IMR-90 (cell line): ENCODE measurements at regions not wholly inside any gene's neighbourhood (a gene's known extent, or its start where the extent isn't known, plus 50 kb on each side); places are given as distances from the start of the nearest gene placed in this dataset.

ENCODE experiments used
- ATAC-seq: fragments of 200-7000 bp; cut with Tn5 transposase; 2 replicates; pipeline ENCODE4 v1.9.1; 2020; ENCODE audit warnings: low read depth, mild to moderate bottlenecking, moderate library complexity
- BruUV-seq: library from RNA; stranded (reverse); fragments of 400-500 nt; replicated peaks from 2 replicates; lab custom pipeline; 2021; lab: Mats Ljungman, UMichigan
- CTCF ChIA-PET: fragments of 300-600 bp; formaldehyde crosslinking; extraction: SDS; loops from one replicate; lab custom pipeline; 2021; ENCODE audit warnings: antibody characterized with exemption; lab: Yijun Ruan, JAX
- POLR2A ChIA-PET: fragments of 300-600 bp; sonication (Branson Sonifier 250); formaldehyde crosslinking; loops from one replicate; lab custom pipeline; 2022; ENCODE audit warnings: antibody characterized with exemption; ENCODE audit not compliant: unreplicated experiment; lab: Charles Lee
- DNase-seq: peaks from one replicate; pipeline ENCODE4 v3.0.0; 2013
- H2AFZ ChIP-seq: replicated peaks from 2 replicates; pipeline ENCODE3; 2013; ENCODE audit warnings: low read length, mild to moderate bottlenecking; ENCODE audit not compliant: poor library complexity
- H2AK5ac ChIP-seq: 2 replicates; pipeline ENCODE4 v1.6.1; 2013; ENCODE audit warnings: low read depth, low read length, inconsistent platforms
- H2AK9ac ChIP-seq: replicated peaks from 2 replicates; pipeline ENCODE3; 2013; ENCODE audit warnings: mild to moderate bottlenecking, low read depth, low read length, moderate library complexity; ENCODE audit not compliant: poor library complexity
- H2BK120ac ChIP-seq: 2 replicates; pipeline ENCODE4 v1.6.1; 2013; ENCODE audit warnings: low read depth, low read length, inconsistent platforms
- H2BK15ac ChIP-seq: 3 replicates; pipeline ENCODE4 v1.6.1; 2013; ENCODE audit warnings: low read depth, low read length, inconsistent platforms
- H2BK20ac ChIP-seq: 2 replicates; pipeline ENCODE4 v1.6.1; 2013; ENCODE audit warnings: low read depth, mild to moderate bottlenecking, inconsistent platforms, low read length, moderate library complexity
- H2BK5ac ChIP-seq: 2 replicates; pipeline ENCODE4 v1.6.1; 2013; ENCODE audit warnings: mild to moderate bottlenecking, low read depth, low read length, inconsistent platforms; ENCODE audit not compliant: poor library complexity, severe bottlenecking
- H3K14ac ChIP-seq: replicated peaks from 2 replicates; pipeline ENCODE4 v1.6.1; 2013; ENCODE audit warnings: low read depth, low read length, inconsistent platforms
- H3K18ac ChIP-seq: 2 replicates; pipeline ENCODE4 v1.6.1; 2013; ENCODE audit warnings: low read depth, low read length, control low read depth
- H3K23ac ChIP-seq: 2 replicates; pipeline ENCODE4 v1.6.1; 2013; ENCODE audit warnings: low read depth, low read length, inconsistent platforms
- H3K27ac ChIP-seq: 2 replicates; pipeline ENCODE4 v1.5.1; 2013; ENCODE audit warnings: mild to moderate bottlenecking, control low read depth, low read length; ENCODE audit not compliant: insufficient read depth
- H3K27me3 ChIP-seq: 2 replicates; pipeline ENCODE4 v1.6.1; 2013; ENCODE audit warnings: low read length; ENCODE audit not compliant: control insufficient read depth, insufficient read depth
- H3K36me3 ChIP-seq: 2 replicates; pipeline ENCODE4 v1.6.1; 2013; ENCODE audit warnings: low read length, mixed read lengths; ENCODE audit not compliant: control insufficient read depth, insufficient read depth
- H3K4ac ChIP-seq: 2 replicates; pipeline ENCODE4 v1.6.1; 2013; ENCODE audit warnings: low read depth, low read length, inconsistent platforms
- H3K4me1 ChIP-seq: 2 replicates; pipeline ENCODE4 v1.6.1; 2013; ENCODE audit warnings: low read length, mixed read lengths; ENCODE audit not compliant: control insufficient read depth, insufficient read depth
- H3K4me2 ChIP-seq: 2 replicates; pipeline ENCODE4 v1.6.1; 2013; ENCODE audit warnings: low read depth, mild to moderate bottlenecking, control low read depth, low read length, moderate library complexity
- H3K4me3 ChIP-seq: 2 replicates; pipeline ENCODE4 v1.5.1; 2013; ENCODE audit warnings: low read depth, mild to moderate bottlenecking, control low read depth, low read length, moderate library complexity; ENCODE audit not compliant: insufficient read depth
- H3K56ac ChIP-seq: 2 replicates; pipeline ENCODE4 v1.6.1; 2013; ENCODE audit warnings: low read length, inconsistent platforms; ENCODE audit not compliant: insufficient read depth; ENCODE audit errors: extremely low read depth
- H3K79me1 ChIP-seq, 2 experiments: 2 replicates each; pipeline ENCODE4 v1.6.1; 2013; ENCODE audit warnings: low read length in 2 of 2, inconsistent platforms in 1 of 2, low read depth in 1 of 2
- H3K9ac ChIP-seq: 2 replicates; pipeline ENCODE4 v1.6.1; 2013; ENCODE audit warnings: low read depth, low read length, control low read depth
- H3K9me1 ChIP-seq: 2 replicates; pipeline ENCODE4 v1.6.1; 2013; ENCODE audit warnings: low read length, inconsistent platforms; ENCODE audit not compliant: insufficient read depth
- H3K9me3 ChIP-seq: 2 replicates; pipeline ENCODE4 v1.6.1; 2013; ENCODE audit warnings: low read length; ENCODE audit not compliant: control insufficient read depth, insufficient read depth
- H4K20me1 ChIP-seq: 2 replicates; pipeline ENCODE4 v1.6.1; 2013; ENCODE audit warnings: low read length, inconsistent platforms; ENCODE audit not compliant: insufficient read depth
- H4K5ac ChIP-seq: 2 replicates; pipeline ENCODE4 v1.6.1; 2013; ENCODE audit warnings: mild to moderate bottlenecking, low read depth, low read length, control low read depth
- H4K8ac ChIP-seq, 2 experiments: 2 replicates each; pipeline ENCODE4 v1.6.1; 2013; ENCODE audit warnings: low read depth in 2 of 2, low read length in 2 of 2, control low read depth in 1 of 2, inconsistent platforms in 1 of 2
- H4K91ac ChIP-seq: 2 replicates; pipeline ENCODE4 v1.6.1; 2013; ENCODE audit warnings: low read depth, low read length, inconsistent platforms; ENCODE audit not compliant: insufficient read depth
- BHLHE40 ChIP-seq: fragments of 150-350 bp; IDR thresholded peaks from 2 replicates; pipeline ENCODE4 v1.6.1; 2016; ENCODE audit warnings: mild to moderate bottlenecking, low read depth, low read length
- CEBPB ChIP-seq: IDR thresholded peaks from 2 replicates; pipeline ENCODE4 v1.6.1; 2012; ENCODE audit warnings: low read depth, low read length, improper control_type of control experiment
- CHD1 ChIP-seq: IDR thresholded peaks from 2 replicates; pipeline ENCODE4 v1.6.1; 2012; ENCODE audit warnings: low read depth, low read length, improper control_type of control experiment
- MAFK ChIP-seq: IDR thresholded peaks from 2 replicates; pipeline ENCODE4 v1.6.1; 2012; ENCODE audit warnings: low read depth, low read length, improper control_type of control experiment
- MAZ ChIP-seq: IDR thresholded peaks from 2 replicates; pipeline ENCODE4 v1.6.1; 2012; ENCODE audit warnings: low read depth, mild to moderate bottlenecking, low read length, improper control_type of control experiment, moderate library complexity, borderline replicate concordance
- POLR2A ChIP-seq: IDR thresholded peaks from 2 replicates; pipeline ENCODE4 v1.6.1; 2012; ENCODE audit warnings: mild to moderate bottlenecking, low read depth, low read length
- RCOR1 ChIP-seq: IDR thresholded peaks from 2 replicates; pipeline ENCODE4 v1.6.1; 2012; ENCODE audit warnings: mild to moderate bottlenecking, low read length, improper control_type of control experiment; ENCODE audit not compliant: insufficient replicate concordance
- SMC3 ChIP-seq: fragments of 150-350 bp; IDR thresholded peaks from 2 replicates; pipeline ENCODE4 v1.6.1; 2016; ENCODE audit warnings: low read depth, mild to moderate bottlenecking, antibody characterized with exemption, low read length, moderate library complexity
- WGBS, 2 experiments: methylation state at CpG; one replicate each; pipeline versions ENCODE4 v1.1.5 to v1.1.7; 2013; ENCODE audit warnings: missing lambda C conversion rate in 2 of 2; ENCODE audit not compliant: insufficient read length in 1 of 2; ENCODE audit errors: extremely low coverage in 2 of 2; 5-methylcytosine and 5-hydroxymethylcytosine counted together
- dilution Hi-C: fragments of 300-500 bp; cut with HindIII; formaldehyde crosslinking; loops from one replicate; pipeline ENCODE4 v1.14.3; 2018; ENCODE audit warnings: low sequenced_read_pairs; ENCODE audit not compliant: unreplicated experiment
- in situ Hi-C: fragments of 300-500 bp; cut with MboI; formaldehyde crosslinking; loops from 3 replicates; pipeline ENCODE4 v1.14.3; 2019; ENCODE audit warnings: low sequenced_read_pairs, inconsistent platforms, mixed read lengths
- intact Hi-C: fragments of 100-400 bp; cut with micrococcal nuclease; formaldehyde crosslinking; loops from 2 replicates; pipeline ENCODE4 v1.10.0; 2022
- TF ChIP-seq, protein P1 (sequence below): fragments of 150-350 bp; IDR thresholded peaks from 2 replicates; pipeline ENCODE4 v1.6.1; 2016; ENCODE audit warnings: low read depth, mild to moderate bottlenecking, low read length, moderate library complexity, borderline replicate concordance
- TF ChIP-seq, protein P2 (sequence below): conservative IDR thresholded peaks from 2 replicates; pipeline ENCODE4 v1.5.1; 2012; ENCODE audit warnings: mild to moderate bottlenecking, low read depth, low read length, improper control_type of control experiment
- TF ChIP-seq, protein P3 (sequence below): fragments of 150-350 bp; IDR thresholded peaks from 2 replicates; pipeline ENCODE4 v1.6.1; 2017; ENCODE audit warnings: mild to moderate bottlenecking, antibody characterized with exemption, low read length, low read depth

DNA sequence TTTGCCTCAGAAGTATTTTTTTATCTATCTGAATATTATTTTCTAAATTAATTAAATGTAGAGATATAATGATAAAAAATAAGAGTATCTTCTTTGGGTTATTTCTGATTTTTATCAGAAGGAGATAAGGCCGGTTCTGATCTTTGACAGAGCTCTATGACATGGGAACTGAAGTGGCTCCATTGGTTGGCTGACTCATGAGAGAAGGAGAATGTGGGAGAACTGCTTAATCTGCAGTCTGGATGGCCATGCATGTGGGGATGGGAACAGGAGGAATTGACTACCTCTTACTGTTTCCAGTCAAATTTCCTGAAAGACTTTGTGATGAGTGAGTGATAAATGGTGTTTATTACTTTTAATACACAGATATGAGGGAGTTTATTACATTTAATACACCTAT, 155.8 kb upstream of the ATP2B1 start:
- H3K23ac ChIP-seq: no peak overlapping the region
- H3K27me3 ChIP-seq: no peaks in the 10 kb centered on the region
- no peaks in the 10 kb centered on the region for H3K9me1 ChIP-seq
- H4K8ac ChIP-seq: no peak overlapping the region
- no peak overlapping the region for H2AFZ ChIP-seq
- H2AK9ac ChIP-seq: no peak overlapping the region
- intact Hi-C loops: no loop called here
- no peak overlapping the region for H2AK5ac ChIP-seq
- no peak overlapping the region for H2BK20ac ChIP-seq
- H3K4me2 ChIP-seq: no peak overlapping the region
- H3K27ac ChIP-seq: no peak overlapping the region
- no peak overlapping the region for H2BK5ac ChIP-seq
- no peaks in the 10 kb centered on the region for H3K79me1 ChIP-seq
- ChIA-PET CTCF (no interaction called here), POLR2A (no interaction called here)
- no TSS peak for BruUV-seq
- peaks cover 3% of the 10 kb centered on the region; the same call in 1 of the 2 replicates for H3K4me1 ChIP-seq
- H3K36me3 ChIP-seq: no peaks in the 10 kb centered on the region
- no peak for ATAC-seq
- no peak overlapping the region for H4K5ac ChIP-seq
- H2BK120ac ChIP-seq: no peak overlapping the region
- no peak overlapping the region for H3K4ac ChIP-seq
- no peak overlapping the region for H3K18ac ChIP-seq
- H4K20me1 ChIP-seq: no peaks in the 10 kb centered on the region
- H3K9me3 ChIP-seq: no peaks in the 10 kb centered on the region
- dilution Hi-C loops: no loop called here
- no peak overlapping the region; the same call in 2 of the 3 replicates for H2BK15ac ChIP-seq
- TF ChIP-seq SMC3 (no peak), MAZ (no peak), POLR2A (no peak), CHD1 (no peak), RCOR1 (no peak), MAFK (no peak), CEBPB (no peak), BHLHE40 (no peak)
- TF ChIP-seq, protein P1, sequence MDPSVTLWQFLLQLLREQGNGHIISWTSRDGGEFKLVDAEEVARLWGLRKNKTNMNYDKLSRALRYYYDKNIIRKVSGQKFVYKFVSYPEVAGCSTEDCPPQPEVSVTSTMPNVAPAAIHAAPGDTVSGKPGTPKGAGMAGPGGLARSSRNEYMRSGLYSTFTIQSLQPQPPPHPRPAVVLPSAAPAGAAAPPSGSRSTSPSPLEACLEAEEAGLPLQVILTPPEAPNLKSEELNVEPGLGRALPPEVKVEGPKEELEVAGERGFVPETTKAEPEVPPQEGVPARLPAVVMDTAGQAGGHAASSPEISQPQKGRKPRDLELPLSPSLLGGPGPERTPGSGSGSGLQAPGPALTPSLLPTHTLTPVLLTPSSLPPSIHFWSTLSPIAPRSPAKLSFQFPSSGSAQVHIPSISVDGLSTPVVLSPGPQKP: no peak
- TF ChIP-seq, protein P2, sequence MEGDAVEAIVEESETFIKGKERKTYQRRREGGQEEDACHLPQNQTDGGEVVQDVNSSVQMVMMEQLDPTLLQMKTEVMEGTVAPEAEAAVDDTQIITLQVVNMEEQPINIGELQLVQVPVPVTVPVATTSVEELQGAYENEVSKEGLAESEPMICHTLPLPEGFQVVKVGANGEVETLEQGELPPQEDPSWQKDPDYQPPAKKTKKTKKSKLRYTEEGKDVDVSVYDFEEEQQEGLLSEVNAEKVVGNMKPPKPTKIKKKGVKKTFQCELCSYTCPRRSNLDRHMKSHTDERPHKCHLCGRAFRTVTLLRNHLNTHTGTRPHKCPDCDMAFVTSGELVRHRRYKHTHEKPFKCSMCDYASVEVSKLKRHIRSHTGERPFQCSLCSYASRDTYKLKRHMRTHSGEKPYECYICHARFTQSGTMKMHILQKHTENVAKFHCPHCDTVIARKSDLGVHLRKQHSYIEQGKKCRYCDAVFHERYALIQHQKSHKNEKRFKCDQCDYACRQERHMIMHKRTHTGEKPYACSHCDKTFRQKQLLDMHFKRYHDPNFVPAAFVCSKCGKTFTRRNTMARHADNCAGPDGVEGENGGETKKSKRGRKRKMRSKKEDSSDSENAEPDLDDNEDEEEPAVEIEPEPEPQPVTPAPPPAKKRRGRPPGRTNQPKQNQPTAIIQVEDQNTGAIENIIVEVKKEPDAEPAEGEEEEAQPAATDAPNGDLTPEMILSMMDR: no peak
- TF ChIP-seq, protein P3, sequence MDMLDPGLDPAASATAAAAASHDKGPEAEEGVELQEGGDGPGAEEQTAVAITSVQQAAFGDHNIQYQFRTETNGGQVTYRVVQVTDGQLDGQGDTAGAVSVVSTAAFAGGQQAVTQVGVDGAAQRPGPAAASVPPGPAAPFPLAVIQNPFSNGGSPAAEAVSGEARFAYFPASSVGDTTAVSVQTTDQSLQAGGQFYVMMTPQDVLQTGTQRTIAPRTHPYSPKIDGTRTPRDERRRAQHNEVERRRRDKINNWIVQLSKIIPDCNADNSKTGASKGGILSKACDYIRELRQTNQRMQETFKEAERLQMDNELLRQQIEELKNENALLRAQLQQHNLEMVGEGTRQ: no peak
- no peak for DNase-seq
- no peak overlapping the region for H4K91ac ChIP-seq
- no peak overlapping the region for H3K9ac ChIP-seq
- H3K14ac ChIP-seq: no peak overlapping the region
- H3K4me3 ChIP-seq: no peak overlapping the region
- no peak overlapping the region for H3K56ac ChIP-seq
- 80% methylated on average over 1 of the region's 1 CpG; no CpG with 5 or more reads in 1 of the 2 experiments for WGBS, 2 experiments
- in situ Hi-C loops: no loop called here
